ENCODE measurements at regions not wholly inside any gene's neighbourhood (a gene's known extent, or its start where the extent isn't known, plus 50 kb on each side); places are given as distances from the start of the nearest gene placed in this dataset.
A peak's percentile ranks its signal among the peaks of the same experiment; 100 is the strongest.
"Not testable (repeated sequence)": the region's sequence is repeated elsewhere in the genome, so short reads cannot be mapped to it uniquely, and the experiment has no call there.

DNA sequence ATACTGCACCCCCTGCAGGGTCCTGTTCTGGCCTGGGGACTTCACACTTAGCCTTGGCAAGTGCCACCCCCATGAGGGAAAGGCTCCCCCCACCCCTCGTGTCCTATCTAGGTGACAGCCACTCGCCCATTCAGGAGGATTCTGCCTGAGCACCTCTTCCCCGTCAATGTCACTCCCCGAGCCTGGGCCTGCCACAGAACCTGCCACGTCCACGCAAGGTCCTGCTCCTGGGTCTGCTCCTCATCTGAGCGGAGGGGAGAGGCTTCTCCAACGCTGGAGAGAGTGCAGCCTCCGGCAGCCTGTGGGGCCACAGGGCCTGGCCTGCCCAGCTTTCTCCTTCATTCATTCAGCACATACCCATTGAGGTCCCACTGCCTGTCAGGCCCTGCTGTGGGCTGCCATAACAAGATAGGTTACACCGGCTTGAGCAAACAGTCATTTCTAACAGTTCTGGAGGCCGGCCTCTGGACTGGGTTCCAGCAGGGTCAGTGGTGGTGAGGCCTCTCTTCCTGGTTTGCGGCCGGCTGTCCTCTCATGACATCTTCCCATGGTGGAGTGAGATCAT is 92.0 kb upstream of the RET start:
- peak; percentile 86 for DNase-seq (ENCODE audit: low spot score)

DNA sequence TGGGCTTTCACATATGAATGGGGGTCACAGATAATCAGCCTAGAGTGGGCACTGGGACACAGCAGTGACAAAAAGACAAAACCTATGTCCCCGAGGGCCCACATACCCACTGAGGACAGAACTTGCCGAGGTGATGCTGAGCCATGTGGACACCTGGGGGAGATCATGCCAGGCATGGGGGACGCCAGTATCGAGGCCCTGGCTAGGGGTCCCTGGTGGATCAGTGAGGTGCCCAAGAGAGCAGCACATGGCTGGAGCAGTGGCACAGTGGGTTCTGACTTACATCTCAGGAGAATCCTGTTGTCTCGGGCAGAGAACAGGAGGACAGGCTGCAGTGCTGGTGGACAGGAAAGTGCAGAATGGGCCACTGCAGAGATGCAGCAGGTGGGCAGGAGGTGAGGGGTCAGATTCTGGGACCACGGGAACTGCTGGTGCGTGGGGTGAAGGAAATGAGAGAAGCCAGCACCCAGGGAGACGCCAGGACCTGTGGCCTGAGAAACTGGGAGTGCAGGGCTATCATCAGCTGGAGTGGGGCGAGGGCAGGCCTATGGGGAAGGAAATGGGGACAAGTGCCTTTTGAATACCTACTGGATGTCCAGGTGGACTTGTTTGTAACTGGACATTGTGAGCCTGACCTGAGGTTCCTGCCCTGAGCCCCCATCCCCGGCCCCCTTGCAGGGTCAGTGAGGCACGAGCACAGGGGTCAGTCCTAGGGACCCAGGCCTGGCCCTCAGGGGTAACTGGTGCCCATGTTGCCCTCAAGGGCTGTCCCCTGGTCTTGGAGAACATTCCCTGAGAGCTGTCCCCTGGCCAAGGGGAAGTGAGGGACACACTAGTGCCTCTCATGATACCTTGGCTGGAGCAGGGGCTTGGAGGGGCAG is 91.2 kb upstream of the RET start:
- peak; percentile 60 for DNase-seq (ENCODE audit: low spot score)

DNA sequence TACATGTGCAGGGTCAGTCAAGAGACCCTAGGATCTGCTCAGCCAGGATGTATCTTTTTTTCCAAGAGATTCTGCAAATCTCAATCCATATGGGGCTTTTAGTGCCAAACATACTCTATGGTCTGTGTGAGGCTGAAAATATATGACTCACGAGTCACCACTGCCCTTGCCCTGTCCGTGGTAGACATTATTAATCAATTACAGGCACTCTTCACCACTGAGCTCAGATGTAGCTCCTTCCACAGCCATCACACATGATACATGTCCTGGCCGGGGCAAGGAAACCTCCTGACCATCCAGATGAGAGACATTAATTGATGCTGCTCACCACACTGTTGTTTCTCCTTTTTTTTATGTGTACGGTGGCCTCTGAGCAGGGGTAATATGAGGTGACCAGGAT is 90.2 kb upstream of the RET start:
- no peak for DNase-seq (ENCODE audit: low spot score)

DNA sequence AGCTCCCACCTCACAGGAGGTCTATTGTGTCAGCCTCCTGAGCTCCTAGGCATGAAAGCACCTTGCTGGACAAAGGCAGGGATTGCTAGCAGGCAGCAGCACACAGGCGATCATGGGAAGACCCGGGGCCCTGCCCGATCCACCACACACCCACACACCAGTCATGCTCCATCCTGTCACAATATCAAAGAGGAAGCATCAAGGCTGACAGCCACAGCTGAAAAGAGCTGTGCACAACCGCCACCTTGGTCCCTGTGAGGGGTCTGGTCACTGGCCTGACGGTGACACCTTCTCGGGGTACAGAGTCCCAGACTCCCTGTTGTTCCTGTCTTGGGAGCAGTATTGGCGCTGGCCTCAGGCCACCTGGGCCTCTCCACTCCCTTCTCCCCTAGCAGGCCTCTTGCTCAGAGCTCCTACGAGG is 89.7 kb upstream of the RET start:
- DNase-seq (ENCODE audit: low spot score) = peak; percentile 73

DNA sequence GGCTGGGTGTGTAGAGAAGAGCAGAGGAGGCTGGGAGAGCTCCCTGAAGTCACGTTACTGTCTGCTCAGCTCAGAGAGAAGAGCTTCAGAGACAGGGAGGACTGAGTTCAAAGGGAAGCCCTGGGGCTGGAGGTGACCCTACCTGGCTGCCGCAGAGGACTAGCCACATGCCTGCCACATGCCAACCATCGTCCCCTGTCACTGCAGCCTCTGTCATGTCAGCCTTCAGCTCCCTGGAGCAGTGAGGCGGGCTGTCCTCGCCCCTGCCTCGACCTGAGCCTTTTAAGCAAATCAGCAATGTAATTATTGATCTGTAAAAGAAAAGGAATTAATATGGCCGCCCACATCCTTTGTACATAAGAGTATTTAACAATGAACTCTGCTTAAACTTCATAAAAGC is 89.3 kb upstream of the RET start:
- DNase-seq (ENCODE audit: low spot score) = peak; percentile 71

DNA sequence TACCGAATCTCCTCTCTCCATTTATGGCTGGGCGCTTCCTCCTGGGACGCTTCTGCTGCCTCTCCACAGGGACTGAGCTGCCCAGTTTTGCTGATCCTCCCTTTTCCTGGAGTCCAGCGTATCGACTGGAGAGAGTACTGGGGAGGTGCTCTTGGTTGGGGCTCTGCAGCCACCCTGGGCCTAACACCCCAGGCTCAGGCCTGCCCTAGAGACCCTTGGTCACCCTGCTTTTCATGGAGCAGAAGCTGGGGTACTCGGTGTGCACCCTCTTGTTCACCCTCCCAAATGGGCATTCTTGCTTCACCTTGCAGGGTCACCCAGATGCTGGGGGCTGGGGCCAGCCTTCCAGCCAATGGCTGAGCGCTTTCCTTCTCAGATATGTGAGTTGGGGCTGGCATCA is 88.8 kb upstream of the RET start:
- peak; percentile 57 for DNase-seq (ENCODE audit: low spot score)

DNA sequence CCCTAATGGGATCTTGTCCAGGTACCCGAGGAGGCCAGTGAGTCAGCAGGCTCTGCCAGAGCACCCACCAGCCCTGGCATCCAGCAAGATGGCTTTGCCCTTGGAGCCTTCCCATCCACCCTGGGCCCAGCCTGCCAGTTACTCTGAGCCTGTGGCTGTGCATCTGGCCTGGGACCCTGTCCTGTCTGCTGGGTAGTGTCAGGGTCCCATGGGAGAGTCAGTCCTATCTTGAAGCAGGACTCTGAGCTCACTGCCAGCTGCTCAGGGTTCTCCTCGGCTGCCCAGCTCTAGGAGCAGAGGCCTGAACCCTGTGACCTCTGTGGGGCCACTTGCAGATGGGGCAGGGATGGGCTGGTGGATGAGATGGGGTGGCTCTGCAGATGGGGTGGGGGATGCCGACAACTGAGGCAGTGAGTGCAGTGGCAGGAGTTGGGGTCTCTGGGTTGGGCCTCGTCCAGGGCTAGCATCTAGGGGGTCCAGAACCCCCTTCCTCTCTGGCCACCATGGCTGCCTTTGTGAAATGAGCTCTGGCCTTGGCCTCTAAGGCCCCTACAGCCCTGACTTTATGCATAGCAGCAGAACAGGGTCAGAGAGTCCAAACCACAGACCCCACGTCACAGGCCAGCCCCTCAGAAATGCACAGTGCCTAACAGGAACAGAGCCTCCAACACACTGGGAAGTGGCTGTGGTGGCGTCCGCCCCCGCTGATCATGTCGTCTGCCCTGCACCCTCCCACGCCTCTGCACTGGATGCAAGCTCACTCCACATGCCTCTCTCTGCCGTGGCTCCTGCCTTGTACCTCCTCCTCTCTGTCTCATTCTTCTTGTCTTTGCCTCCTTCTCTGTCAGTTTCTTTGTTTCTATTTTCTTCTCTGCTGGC is 88.1 kb upstream of the RET start:
- peak; percentile 83 for DNase-seq (ENCODE audit: low spot score)

DNA sequence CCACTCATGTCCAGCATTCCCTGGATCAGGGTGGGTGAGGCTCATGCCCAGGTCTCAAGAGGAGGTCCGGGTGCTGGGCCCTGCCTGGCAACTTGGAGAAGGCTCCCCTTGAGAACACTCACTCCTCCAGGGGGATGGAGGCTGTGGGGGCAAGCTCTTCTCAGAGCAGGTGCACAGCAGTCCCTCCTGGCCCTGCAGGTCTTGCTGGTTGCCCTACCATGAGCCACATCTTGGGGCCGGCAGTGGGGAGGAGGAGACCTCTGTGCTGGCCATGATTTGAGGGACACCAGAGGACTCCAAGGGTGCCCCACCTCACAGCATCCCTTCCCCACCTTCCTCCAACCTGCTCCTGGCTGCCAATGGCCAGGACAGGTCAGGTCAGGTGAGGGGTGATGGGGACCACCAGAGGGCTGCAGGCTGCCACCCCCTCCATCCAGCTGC is 87.4 kb upstream of the RET start:
- DNase-seq (ENCODE audit: low spot score) = peak; percentile 75

DNA sequence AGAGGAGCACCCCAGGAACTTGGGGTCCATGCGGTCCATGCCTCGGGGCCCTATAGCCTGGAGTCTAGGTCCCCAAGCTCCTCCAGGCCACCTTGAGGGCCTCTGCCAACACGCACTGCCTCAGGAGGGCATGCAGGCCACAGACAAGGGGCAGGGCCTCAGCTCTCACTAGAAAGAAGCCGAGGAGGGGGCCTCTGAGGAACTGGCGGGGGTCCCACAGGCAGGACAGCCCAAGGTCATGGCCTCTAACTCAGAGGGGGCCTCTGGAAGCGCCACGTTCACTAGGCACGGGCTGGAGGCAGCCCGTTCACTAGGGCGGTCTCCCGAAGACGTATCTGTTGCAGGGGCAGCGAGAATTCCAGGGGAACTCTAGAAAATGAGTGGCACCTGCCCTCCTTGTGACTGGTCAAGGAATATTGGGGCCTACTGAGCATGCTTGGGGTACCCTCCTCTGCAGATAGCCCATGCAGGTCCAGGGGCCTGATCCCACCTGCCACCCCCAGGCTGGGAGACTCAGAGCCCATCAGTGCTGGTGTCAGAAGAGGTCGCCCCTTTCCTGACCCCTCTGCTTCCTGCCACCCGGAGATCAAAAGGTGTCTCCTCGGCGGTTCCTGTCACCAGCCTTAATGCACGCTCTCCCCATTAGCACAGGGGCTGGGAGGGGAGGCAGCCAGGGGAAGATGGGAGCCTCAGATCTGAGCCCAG is 86.7 kb upstream of the RET start:
- peak; percentile 77 for DNase-seq (ENCODE audit: low spot score)

DNA sequence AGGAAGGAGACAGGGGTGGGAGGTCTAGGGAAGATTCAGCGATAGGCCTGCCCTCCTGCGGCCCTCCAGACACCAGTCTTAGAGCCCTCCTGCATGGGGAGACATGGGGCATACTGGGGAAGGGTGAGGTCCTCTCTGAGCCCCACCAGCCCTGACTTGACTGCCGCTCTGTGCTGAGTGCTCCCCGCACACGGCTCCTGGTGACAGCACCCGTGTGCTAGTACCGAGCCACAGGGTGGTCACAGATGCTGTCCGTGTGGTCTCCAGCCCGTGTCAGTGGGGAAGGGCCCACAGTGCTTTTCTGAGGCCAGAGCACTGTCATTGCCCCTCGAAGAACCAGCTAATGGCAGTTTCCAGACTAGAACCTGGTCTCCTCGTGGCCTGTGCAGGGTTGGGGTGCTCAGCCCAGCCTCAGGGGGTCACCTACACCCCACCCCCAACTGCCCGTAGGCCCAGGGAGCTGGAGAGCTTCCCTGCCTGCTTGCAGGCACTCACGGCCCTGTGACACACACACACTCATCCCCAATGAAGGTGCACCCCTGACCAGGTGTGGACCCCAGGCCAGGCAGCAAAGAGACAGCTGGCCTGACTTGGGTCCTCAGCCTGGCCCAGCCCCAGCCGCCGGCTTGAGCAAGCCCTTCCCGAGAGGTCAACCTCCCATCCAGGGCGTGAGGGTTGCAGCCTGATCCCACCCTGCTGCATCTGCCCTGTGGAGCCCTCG is 86.0 kb upstream of the RET start:
- peak; percentile 82 for DNase-seq (ENCODE audit: low spot score)

DNA sequence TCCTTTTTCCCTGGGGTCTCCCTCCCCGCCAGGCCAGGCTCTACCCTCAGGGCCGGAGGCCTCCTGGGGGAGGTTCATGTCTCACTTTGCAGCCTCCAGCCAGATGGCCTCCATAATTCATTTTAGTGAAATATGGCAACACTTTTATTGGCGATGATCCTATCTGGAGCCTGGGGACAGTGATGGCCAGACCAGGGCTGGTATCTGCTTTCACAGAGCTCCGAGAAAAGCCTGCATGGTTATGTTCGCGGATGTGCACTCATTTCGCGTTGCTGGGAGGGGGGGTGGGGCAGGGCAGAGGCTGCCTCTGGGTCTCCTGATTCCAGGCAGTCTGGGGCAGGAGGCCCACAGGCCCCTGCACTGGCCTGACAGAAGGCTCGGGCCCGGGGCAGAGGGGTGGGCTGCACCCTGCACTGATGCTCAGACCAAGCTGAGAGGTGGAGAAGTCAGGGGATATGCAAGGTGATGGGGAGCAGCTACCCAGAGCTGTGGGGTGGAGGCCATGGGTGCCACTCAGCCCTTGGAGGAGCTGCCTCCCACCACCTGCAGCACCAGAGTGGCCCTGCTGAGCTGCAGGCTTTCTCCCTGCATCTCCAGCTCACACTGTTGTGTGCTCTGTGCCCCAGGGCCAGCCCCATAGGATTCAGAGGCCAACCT is 85.3 kb upstream of the RET start:
- peak; percentile 74 for DNase-seq (ENCODE audit: low spot score)

DNA sequence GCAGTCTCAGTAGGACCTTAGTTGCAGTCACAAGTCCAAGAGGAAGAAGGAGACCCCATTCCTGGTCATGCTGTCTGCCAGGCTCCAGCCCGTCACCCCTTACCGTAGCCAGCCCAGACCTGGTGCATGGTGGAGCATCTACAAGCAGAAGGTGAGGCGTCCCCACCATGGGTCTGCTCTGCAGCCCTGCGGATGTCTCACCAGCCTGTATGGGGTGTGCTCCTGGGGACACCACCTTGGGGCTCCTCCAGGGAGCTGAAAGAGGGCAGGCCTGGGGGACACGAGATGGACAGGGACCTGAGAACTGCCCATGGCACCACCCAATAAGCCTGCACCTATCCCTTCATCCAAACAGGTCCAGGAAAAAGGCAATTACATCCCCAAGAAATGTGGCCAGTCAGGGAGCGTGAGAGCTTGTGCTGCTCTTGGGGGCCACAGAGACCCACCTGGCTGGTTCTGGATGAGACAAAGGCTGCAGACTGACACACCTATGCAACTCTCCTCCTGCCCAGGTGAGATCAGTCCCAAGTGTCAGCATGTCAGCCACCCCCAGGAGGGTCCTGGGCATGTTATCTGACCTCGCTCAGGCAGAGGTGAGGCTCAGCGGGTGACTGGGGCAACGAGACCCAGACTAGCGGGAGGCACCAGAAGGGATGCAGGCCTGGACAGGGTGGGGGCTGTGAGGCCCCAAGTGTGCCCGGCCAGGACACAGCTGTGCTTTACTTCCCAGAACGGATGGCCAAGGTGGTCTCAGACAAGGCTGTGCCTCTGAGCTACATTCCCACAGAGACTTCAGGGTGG is 84.5 kb upstream of the RET start:
- DNase-seq (ENCODE audit: low spot score) = peak; percentile 73

DNA sequence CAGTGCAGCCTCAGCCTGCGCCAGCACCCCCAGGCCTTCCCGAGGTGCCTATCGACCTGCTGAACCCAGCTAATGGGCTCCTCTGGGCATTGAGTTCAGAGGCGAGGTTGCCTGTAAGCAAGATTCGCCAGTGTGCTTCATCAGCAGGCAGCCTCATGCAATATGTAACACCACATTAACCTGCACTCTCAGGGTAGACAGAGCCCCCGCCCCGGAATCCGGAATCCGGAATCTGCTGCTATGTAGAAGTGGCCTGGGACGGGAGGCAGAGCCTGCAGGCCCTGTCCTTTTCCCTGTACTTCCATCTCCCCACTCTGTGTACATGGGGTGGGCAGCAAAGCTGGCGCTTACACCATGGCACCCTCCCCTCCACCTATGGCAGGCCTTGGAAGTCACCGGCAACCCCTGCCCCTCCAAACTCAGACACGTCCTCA is 83.9 kb upstream of the RET start:
- DNase-seq (ENCODE audit: low spot score) = peak; percentile 87

DNA sequence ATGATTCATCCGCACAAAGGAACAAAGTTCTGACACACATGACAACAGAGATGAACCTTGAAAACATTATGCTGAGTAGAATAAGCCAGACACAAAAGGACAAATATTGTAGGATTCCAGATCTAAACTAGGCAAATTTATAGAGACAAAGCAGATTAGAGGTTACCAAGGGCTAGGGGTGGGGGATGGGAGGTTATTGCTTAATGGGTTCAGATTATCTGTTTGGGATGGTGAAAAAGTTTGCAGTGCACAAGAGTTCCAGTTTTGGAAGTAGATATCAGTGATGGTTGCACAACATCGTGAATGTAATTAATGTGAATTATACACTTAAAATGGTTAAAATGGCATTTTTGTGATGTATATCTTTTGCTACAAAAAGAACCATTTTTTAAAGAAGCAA is 82.0 kb upstream of the RET start:
- DNase-seq (ENCODE audit: low spot score) = not testable (repeated sequence)

DNA sequence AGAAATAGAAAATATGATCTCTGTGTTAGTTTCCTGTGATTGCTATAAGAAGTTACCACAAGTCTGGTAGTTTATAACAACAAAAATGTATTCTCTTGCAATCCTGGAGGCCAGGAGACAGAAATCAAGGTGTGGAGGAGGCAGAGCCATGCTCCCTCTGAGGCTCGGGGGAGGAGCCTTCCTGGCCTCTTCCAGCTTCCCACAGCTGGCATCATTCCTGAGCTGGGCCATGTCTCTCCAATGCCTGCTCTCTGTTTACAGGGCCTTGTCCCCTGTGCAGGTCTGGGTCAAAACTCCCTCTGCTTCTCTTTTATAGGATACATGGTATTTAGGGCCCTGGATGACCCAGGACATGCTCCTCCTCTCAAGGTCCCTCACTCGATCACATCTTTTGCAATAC is 81.3 kb upstream of the RET start:
- DNase-seq (ENCODE audit: low spot score) = peak; percentile 39

DNA sequence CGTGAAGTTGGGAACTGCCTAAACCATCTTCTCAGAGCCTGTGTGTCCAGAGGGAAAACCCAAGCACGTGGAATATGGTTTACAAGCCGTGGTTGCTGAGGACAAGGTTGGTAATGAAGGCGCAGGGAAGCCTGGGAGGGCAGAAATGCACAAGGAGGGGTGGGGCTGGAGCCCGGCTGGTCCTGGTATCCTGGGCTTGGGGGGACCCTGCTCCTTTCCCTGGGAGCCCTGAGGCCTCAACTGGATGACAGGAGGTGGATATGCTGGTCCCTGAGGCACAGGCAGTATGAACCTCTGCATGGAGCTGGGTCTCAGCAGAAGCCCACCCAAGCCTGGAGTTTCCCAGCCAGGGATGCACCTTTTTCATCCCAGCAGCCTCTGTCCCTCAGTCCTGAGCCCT is 80.3 kb upstream of the RET start:
- peak; percentile 82 for DNase-seq (ENCODE audit: low spot score)

DNA sequence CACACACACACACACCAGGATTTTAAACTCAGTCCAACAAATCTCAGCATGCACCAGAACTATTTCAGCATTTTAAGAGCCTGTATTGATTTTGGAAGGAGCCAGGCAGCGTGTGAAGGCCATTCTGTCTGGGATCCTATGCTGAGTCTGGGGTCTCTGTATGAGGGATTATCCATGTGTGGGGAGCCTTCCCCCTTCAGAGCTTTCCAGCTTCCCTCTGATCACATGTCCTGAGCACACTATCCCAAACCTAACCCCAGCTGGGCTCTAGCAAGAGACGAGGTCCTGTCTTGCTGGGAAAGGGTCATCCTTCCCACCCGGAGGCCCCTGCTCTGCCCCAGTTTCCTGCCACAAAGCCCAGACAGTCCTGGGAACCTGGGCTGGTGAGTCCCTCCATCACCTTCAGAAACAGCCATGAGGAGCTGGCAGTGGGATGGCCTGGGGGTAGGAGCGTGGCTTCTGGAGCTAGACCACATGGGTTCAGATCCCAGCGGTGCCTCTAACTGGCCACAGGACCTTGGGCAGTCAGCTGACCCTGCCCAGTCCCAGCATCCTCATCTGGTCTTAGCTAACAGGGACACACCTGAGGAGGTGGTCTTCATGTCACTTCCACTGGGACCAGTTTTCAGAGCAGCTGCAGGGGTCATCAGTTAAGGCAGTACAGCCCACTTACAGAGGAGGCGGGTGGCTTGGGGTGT is 79.6 kb upstream of the RET start:
- peak; percentile 53 for DNase-seq (ENCODE audit: low spot score)

DNA sequence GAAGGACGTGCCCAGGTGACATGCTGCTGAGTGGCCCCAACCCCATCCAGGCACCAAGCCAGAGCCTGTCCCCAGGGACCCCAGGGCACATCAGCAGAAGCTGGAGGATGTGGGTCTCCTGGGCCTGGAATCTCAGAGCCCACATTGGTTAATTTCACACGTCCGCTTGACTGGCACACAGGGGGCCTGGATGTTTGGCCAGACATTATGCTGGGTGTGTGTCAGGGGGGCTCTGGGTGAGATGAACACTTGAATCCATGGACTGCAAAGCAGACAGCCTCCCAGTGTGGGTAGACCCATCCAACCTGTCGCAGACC is 79.1 kb upstream of the RET start:
- DNase-seq (ENCODE audit: low spot score) = peak; percentile 85

All from mesenteric fat pad (tissue), 1 donor.